H9 (cell line): ENCODE measurements at regions not wholly inside any gene's neighbourhood (a gene's known extent, or its start where the extent isn't known, plus 50 kb on each side); places are given as distances from the start of the nearest gene placed in this dataset.
"Not testable (repeated sequence)": the region's sequence is repeated elsewhere in the genome, so short reads cannot be mapped to it uniquely, and the experiment has no call there.

Experiments used
- DNase-seq: peaks from one replicate; pipeline ENCODE4 v3.0.0-alpha.2; 2017
- H2AFZ ChIP-seq: one replicate; pipeline ENCODE4 v1.6.1; 2013; ENCODE audit warnings: mild to moderate bottlenecking, low read length, control low read depth, moderate library complexity
- H2AK5ac ChIP-seq: 2 replicates; pipeline ENCODE4 v1.6.1; 2013; ENCODE audit warnings: low read length, control low read depth, mixed read lengths; ENCODE audit not compliant: insufficient read length
- H2BK120ac ChIP-seq: one replicate; pipeline ENCODE4 v1.6.1; 2013; ENCODE audit warnings: low read depth, mild to moderate bottlenecking, low read length, control low read depth, inconsistent platforms; ENCODE audit not compliant: poor library complexity, severe bottlenecking
- H2BK12ac ChIP-seq: 2 replicates; pipeline ENCODE4 v1.6.1; 2013; ENCODE audit warnings: low read length, control low read depth, mixed read lengths, low read depth; ENCODE audit not compliant: insufficient read length
- H2BK15ac ChIP-seq: 2 replicates; pipeline ENCODE4 v1.6.1; 2013; ENCODE audit warnings: low read depth, low read length, control low read depth
- H2BK20ac ChIP-seq: one replicate; pipeline ENCODE4 v1.6.1; 2013; ENCODE audit warnings: low read depth, mild to moderate bottlenecking, low read length, control low read depth, inconsistent platforms; ENCODE audit not compliant: poor library complexity, severe bottlenecking
- H2BK5ac ChIP-seq: 2 replicates; pipeline ENCODE4 v1.6.1; 2013; ENCODE audit warnings: low read length, control low read depth, mixed read lengths; ENCODE audit not compliant: insufficient read length
- H3K14ac ChIP-seq: 2 replicates; pipeline ENCODE4 v1.6.1; 2013; ENCODE audit warnings: low read length, control low read depth; ENCODE audit not compliant: insufficient read depth
- H3K18ac ChIP-seq: 2 replicates; pipeline ENCODE4 v1.6.1; 2013; ENCODE audit warnings: low read depth, mild to moderate bottlenecking, mixed read lengths, low read length, control low read depth; ENCODE audit not compliant: insufficient read length
- H3K23ac ChIP-seq: 2 replicates; pipeline ENCODE4 v1.6.1; 2013; ENCODE audit warnings: low read length, control low read depth, mixed read lengths, low read depth; ENCODE audit not compliant: insufficient read length
- H3K23me2 ChIP-seq: 2 replicates; pipeline ENCODE4 v1.6.1; 2013; ENCODE audit warnings: low read depth, mild to moderate bottlenecking, mixed read lengths, low read length, control low read depth; ENCODE audit not compliant: insufficient read length, poor library complexity, severe bottlenecking
- H3K27ac ChIP-seq: 2 replicates; pipeline ENCODE4 v1.5.1; 2013; ENCODE audit warnings: low read length, control low read depth, mixed read lengths, low read depth; ENCODE audit not compliant: insufficient read length
- H3K27me3 ChIP-seq: 2 replicates; pipeline ENCODE4 v1.6.1; 2013; ENCODE audit warnings: low read length, control low read depth, inconsistent platforms; ENCODE audit not compliant: insufficient read depth
- H3K4ac ChIP-seq: 2 replicates; pipeline ENCODE4 v1.6.1; 2013; ENCODE audit warnings: low read depth, mild to moderate bottlenecking, control low read depth, inconsistent platforms, low read length, moderate library complexity
- H3K4me1 ChIP-seq: 2 replicates; pipeline ENCODE4 v1.6.1; 2013; ENCODE audit warnings: low read length, control low read depth, inconsistent platforms; ENCODE audit not compliant: insufficient read depth
- H3K4me2 ChIP-seq: 2 replicates; pipeline ENCODE4 v1.6.1; 2013; ENCODE audit warnings: low read length, control low read depth, mixed read lengths; ENCODE audit not compliant: insufficient read length, insufficient read depth
- H3K56ac ChIP-seq: 2 replicates; pipeline ENCODE4 v1.6.1; 2013; ENCODE audit warnings: low read depth, mild to moderate bottlenecking, mixed read lengths, low read length, control low read depth; ENCODE audit not compliant: insufficient read length
- H3K79me1 ChIP-seq: 2 replicates; pipeline ENCODE4 v1.6.1; 2013; ENCODE audit warnings: low read depth, mild to moderate bottlenecking, moderate library complexity, low read length, control low read depth, inconsistent platforms; ENCODE audit not compliant: insufficient read depth, poor library complexity, severe bottlenecking
- H3K79me2 ChIP-seq: 2 replicates; pipeline ENCODE4 v1.6.1; 2013; ENCODE audit warnings: low read length, control low read depth, inconsistent platforms; ENCODE audit not compliant: insufficient read depth
- H3K9ac ChIP-seq: 2 replicates; pipeline ENCODE4 v1.6.1; 2013; ENCODE audit warnings: low read length, control low read depth, mixed read lengths; ENCODE audit not compliant: insufficient read length; ENCODE audit errors: extremely low read depth
- H3K9me3 ChIP-seq: one replicate; pipeline ENCODE4 v1.6.1; 2013; ENCODE audit warnings: low read depth, low read length, inconsistent platforms; ENCODE audit not compliant: control insufficient read depth
- H3T11ph ChIP-seq: one replicate; pipeline ENCODE4 v1.6.1; 2013; ENCODE audit warnings: mild to moderate bottlenecking, low read length, control low read depth, inconsistent platforms
- H4K20me1 ChIP-seq: one replicate; pipeline ENCODE4 v1.6.1; 2013; ENCODE audit not compliant: control insufficient read depth, insufficient read length, insufficient read depth
- H4K5ac ChIP-seq: 2 replicates; pipeline ENCODE4 v1.6.1; 2013; ENCODE audit warnings: low read depth, mild to moderate bottlenecking, mixed read lengths, low read length, control low read depth; ENCODE audit not compliant: insufficient read length
- H4K8ac ChIP-seq: replicated peaks from 2 replicates; pipeline ENCODE4 v1.6.1; 2013; ENCODE audit warnings: low read length, control low read depth, mixed read lengths, low read depth; ENCODE audit not compliant: insufficient read length
- H4K91ac ChIP-seq: 2 replicates; pipeline ENCODE4 v1.6.1; 2013; ENCODE audit warnings: low read depth, mild to moderate bottlenecking, moderate library complexity, mixed read lengths, low read length, control low read depth; ENCODE audit not compliant: insufficient read length
- H3K27ac Mint-ChIP-seq, 3 experiments: 2 replicates in 2 of 3; 3 replicates in 1 of 3; pipeline ENCODE4 v1.8.0; 2020 to 2021; ENCODE audit warnings: mixed read lengths in 3 of 3, mild to moderate bottlenecking in 1 of 3, moderate library complexity in 1 of 3
- H3K27me3 Mint-ChIP-seq: 2 replicates; pipeline ENCODE4 v1.8.0; 2021; ENCODE audit warnings: low read depth, mild to moderate bottlenecking, moderate library complexity, mixed read lengths
- H3K36me3 Mint-ChIP-seq, 3 experiments: 2 replicates in 2 of 3; 3 replicates in 1 of 3; pipeline ENCODE4 v1.8.0; 2020 to 2021; ENCODE audit warnings: low read depth in 3 of 3, mixed read lengths in 3 of 3; ENCODE audit not compliant: insufficient read depth in 1 of 3
- H3K4me1 Mint-ChIP-seq, 2 experiments: 2 replicates each; pipeline ENCODE4 v1.8.0; 2020; ENCODE audit warnings: mixed read lengths in 2 of 2
- H3K4me3 Mint-ChIP-seq, 2 experiments: 2 replicates in 1 of 2; 3 replicates in 1 of 2; pipeline ENCODE4 v1.8.0; 2020 to 2021; ENCODE audit warnings: mild to moderate bottlenecking in 2 of 2, mixed read lengths in 2 of 2, moderate library complexity in 1 of 2
- H3K9me3 Mint-ChIP-seq, 2 experiments: 2 replicates in 1 of 2; 3 replicates in 1 of 2; pipeline ENCODE4 v1.8.0; 2020; ENCODE audit warnings: mild to moderate bottlenecking in 2 of 2, mixed read lengths in 2 of 2, moderate library complexity in 1 of 2
- WGBS: extraction: QIAGEN DNeasy Blood & Tissue Kit; methylation state at CpG from one replicate; pipeline ENCODE4 v1.1.7; 2013; ENCODE audit warnings: missing lambda C conversion rate, low lambda C conversion rate, mixed read lengths; ENCODE audit not compliant: insufficient read length; ENCODE audit errors: extremely low coverage; 5-methylcytosine and 5-hydroxymethylcytosine counted together
- TF ChIP-seq, protein P1 (sequence below): fragments of 200-600 bp; sonication (generic); conservative IDR thresholded peaks from 3 replicates; pipeline ENCODE4 v1.8.0; 2021; ENCODE audit warnings: antibody characterized with exemption, mild to moderate bottlenecking

- Histone ChIP-seq H3K9me3 (no peaks in the 10 kb centered on the region), H3K23me2 (no peaks in the 10 kb centered on the region), H4K91ac (no peak overlapping the region), H3K27ac (no peak overlapping the region), H3K23ac (no peak overlapping the region), H4K8ac (no peak overlapping the region), H3K79me1 (no peaks in the 10 kb centered on the region), H3K9ac (no peak overlapping the region), H3K4me1 (no peaks in the 10 kb centered on the region), H3K79me2 (no peaks in the 10 kb centered on the region), H3K18ac (no peak overlapping the region), H4K20me1 (no peaks in the 10 kb centered on the region), H2AFZ (no peak overlapping the region), H3K14ac (no peak overlapping the region), H3K4me2 (no peak overlapping the region), H3T11ph (no peak overlapping the region), H2AK5ac (no peak overlapping the region), H2BK15ac (no peak overlapping the region), H2BK5ac (no peak overlapping the region), H2BK20ac (no peak overlapping the region), H2BK12ac (no peak overlapping the region), H3K27me3 (no peaks in the 10 kb centered on the region), H4K5ac (no peak overlapping the region), H2BK120ac (no peak overlapping the region), H3K4ac (no peak overlapping the region), H3K56ac (no peak overlapping the region)
- Mint-ChIP-seq H3K9me3 (peaks cover 6 to 17% of the 10 kb centered on the region in 2 experiments; a peak in 4 of 5 replicates), H3K27ac (no peak overlapping the region), H3K36me3 (peaks cover 0 to 4% (median 0%) of the 10 kb centered on the region in 3 experiments; a peak in 1 of 7 replicates), H3K4me1 (no peaks in the 10 kb centered on the region), H3K27me3 (no peaks in the 10 kb centered on the region; the same call in 1 of the 2 replicates), H3K4me3 (no peak overlapping the region)
- DNase-seq, result peak; percentile 39
- TF ChIP-seq, protein P1, sequence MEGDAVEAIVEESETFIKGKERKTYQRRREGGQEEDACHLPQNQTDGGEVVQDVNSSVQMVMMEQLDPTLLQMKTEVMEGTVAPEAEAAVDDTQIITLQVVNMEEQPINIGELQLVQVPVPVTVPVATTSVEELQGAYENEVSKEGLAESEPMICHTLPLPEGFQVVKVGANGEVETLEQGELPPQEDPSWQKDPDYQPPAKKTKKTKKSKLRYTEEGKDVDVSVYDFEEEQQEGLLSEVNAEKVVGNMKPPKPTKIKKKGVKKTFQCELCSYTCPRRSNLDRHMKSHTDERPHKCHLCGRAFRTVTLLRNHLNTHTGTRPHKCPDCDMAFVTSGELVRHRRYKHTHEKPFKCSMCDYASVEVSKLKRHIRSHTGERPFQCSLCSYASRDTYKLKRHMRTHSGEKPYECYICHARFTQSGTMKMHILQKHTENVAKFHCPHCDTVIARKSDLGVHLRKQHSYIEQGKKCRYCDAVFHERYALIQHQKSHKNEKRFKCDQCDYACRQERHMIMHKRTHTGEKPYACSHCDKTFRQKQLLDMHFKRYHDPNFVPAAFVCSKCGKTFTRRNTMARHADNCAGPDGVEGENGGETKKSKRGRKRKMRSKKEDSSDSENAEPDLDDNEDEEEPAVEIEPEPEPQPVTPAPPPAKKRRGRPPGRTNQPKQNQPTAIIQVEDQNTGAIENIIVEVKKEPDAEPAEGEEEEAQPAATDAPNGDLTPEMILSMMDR, result peak; percentile 55; the same call in 2 of the 3 replicates
- no CpG with 5 or more reads among the region's 3 CpGs for WGBS
These were observed 478.8 kb downstream of the ADCYAP1 start for GRCh38 chr18:1383465-1383864.

DNA sequence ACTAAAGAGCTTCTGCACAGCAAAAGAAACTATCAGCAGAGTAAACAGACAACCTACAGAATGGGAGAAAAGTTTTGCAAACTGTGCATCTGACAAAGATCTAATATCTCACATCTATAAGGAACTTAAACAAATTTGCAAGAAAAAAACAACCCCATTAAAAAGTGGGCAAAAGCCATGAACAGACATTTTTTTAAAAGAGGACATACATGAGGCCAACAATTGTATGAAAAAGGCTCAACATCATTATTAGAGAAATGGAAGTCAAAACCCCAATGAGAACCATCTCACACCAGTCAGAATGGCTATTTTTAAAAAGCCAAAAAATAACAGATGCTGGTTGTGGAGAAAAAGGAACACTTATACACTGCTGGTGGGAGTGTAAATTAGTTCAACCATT, 483.8 kb downstream of the ADCYAP1 start:
- not testable (repeated sequence) for H2BK120ac ChIP-seq, H3K36me3 Mint-ChIP-seq, H3K27ac Mint-ChIP-seq, H2BK5ac ChIP-seq, H3K27me3 Mint-ChIP-seq, H2AFZ ChIP-seq, H2BK15ac ChIP-seq, H3K14ac ChIP-seq, H3K4me1 Mint-ChIP-seq, H4K5ac ChIP-seq, H3T11ph ChIP-seq, DNase-seq, H2BK12ac ChIP-seq, H2BK20ac ChIP-seq, H4K91ac ChIP-seq, H3K4me3 Mint-ChIP-seq, H3K27ac ChIP-seq, H3K23me2 ChIP-seq, H3K9me3 ChIP-seq, H4K20me1 ChIP-seq, H3K56ac ChIP-seq, H3K27me3 ChIP-seq, H3K4me2 ChIP-seq, H2AK5ac ChIP-seq, H3K79me1 ChIP-seq, H3K4ac ChIP-seq, H3K18ac ChIP-seq, H4K8ac ChIP-seq, H3K9ac ChIP-seq, H3K79me2 ChIP-seq, H3K23ac ChIP-seq, H3K4me1 ChIP-seq
- H3K9me3 Mint-ChIP-seq, result peaks cover 11 to 20% of the 10 kb centered on the region in 2 experiments; a peak in 4 of 5 replicates
